Body of pancreas (tissue), 4 donors: ENCODE measurements at regions not wholly inside any gene's neighbourhood (a gene's known extent, or its start where the extent isn't known, plus 50 kb on each side); places are given as distances from the start of the nearest gene placed in this dataset.

Experiments used
- ATAC-seq: fragments of 150-250 bp; one replicate; pipeline ENCODE4 v1.9.1; 2016
- DNase-seq, 4 donors: peaks; one replicate each; pipeline ENCODE4 v3.0.0-alpha.2; 2019
- H3K27ac ChIP-seq, 4 donors: fragments of 200-600 bp; sonication (generic); 1 replicate in 3 of 4; 2 replicates in 1 of 4; pipeline versions ENCODE4 v1.5.1 to v1.6.1; 2016 to 2019; ENCODE audit warnings: mild to moderate bottlenecking in 1 of 4, mixed read lengths in 1 of 4, moderate library complexity in 1 of 4
- H3K27me3 ChIP-seq, 2 donors: fragments of 200-600 bp; sonication (generic); one replicate each; pipeline ENCODE4 v1.6.0; 2016; ENCODE audit warnings: mild to moderate bottlenecking in 1 of 2
- H3K36me3 ChIP-seq, 2 donors: fragments of 200-600 bp; sonication (generic); replicated peaks in 1 of 2; 2 replicates each; pipeline ENCODE4 v1.5.1; 2016; ENCODE audit warnings: low read depth in 2 of 2; ENCODE audit not compliant: insufficient read depth in 1 of 2
- H3K4me1 ChIP-seq: fragments of 200-600 bp; sonication (generic); one replicate; pipeline ENCODE4 v1.6.0; 2016
- H3K4me3 ChIP-seq, 2 donors: fragments of 200-600 bp; sonication (generic); 1 replicate in 1 of 2; 2 replicates in 1 of 2; pipeline ENCODE4 v1.5.1; 2016 to 2019
- H3K9me3 ChIP-seq, 3 donors: fragments of 200-600 bp; sonication (generic); 1 replicate in 2 of 3; 2 replicates in 1 of 3; pipeline ENCODE4 v1.5.1; 2016
- POLR2A ChIP-seq, 3 donors: fragments of 450-650 bp; IDR thresholded peaks; one replicate each; pipeline ENCODE4 v1.6.1; 2016; ENCODE audit warnings: antibody characterized with exemption in 3 of 3, mild to moderate bottlenecking in 2 of 3
- WGBS, 2 donors: methylation state at CpG; one replicate each; pipeline ENCODE4 v1.1.5; 2017; 5-methylcytosine and 5-hydroxymethylcytosine counted together
- intact Hi-C: fragments of 100-400 bp; cut with DNase I; formaldehyde crosslinking; loops from one replicate; pipeline ENCODE4 v1.15.1; 2023
- TF ChIP-seq, protein P1 (sequence below), 7 experiments: fragments of 450-650 bp in 4 of 7; fragments of 200-600 bp in 3 of 7; sonication (generic) in 3 of 7; IDR thresholded peaks; one replicate each; pipeline ENCODE4 v1.5.1; 2016 to 2019; ENCODE audit warnings: antibody characterized with exemption in 7 of 7

DNA sequence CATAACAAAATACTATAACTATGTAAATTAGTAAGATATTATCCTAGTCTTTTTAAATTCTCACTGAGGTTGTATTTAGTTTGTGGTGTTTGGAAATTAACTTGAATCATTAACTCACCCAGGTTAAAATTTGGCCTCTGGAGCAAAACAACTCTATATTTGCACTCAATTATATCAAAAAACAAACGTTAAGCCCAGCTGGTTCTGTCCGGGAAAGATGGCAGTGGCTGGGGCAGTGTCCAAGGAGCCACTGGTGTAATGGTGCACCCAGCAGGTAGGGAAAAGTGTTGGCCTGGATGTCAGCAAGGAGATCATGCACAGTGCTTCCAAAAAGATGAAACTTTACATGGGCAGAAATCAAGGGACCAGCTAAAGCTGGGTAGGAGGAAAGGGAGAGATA, 285.3 kb upstream of the CITED2 start:
- ATAC-seq (peak; percentile 77), DNase-seq (peak; percentile 34 to 59 (median 46))
- Histone ChIP-seq H3K4me1 (peaks cover 27% of the 10 kb centered on the region), H3K27ac (no peak overlapping the region), H3K36me3 (no peaks in the 10 kb centered on the region), H3K27me3 (no peaks in the 10 kb centered on the region), H3K4me3 (no peak overlapping the region), H3K9me3 (no peaks in the 10 kb centered on the region)
- WGBS, 2 donors = 13 to 28% methylated on average over 2 of the region's 2 CpGs
- intact Hi-C loops = no loop called here
- TF ChIP-seq, protein P1, sequence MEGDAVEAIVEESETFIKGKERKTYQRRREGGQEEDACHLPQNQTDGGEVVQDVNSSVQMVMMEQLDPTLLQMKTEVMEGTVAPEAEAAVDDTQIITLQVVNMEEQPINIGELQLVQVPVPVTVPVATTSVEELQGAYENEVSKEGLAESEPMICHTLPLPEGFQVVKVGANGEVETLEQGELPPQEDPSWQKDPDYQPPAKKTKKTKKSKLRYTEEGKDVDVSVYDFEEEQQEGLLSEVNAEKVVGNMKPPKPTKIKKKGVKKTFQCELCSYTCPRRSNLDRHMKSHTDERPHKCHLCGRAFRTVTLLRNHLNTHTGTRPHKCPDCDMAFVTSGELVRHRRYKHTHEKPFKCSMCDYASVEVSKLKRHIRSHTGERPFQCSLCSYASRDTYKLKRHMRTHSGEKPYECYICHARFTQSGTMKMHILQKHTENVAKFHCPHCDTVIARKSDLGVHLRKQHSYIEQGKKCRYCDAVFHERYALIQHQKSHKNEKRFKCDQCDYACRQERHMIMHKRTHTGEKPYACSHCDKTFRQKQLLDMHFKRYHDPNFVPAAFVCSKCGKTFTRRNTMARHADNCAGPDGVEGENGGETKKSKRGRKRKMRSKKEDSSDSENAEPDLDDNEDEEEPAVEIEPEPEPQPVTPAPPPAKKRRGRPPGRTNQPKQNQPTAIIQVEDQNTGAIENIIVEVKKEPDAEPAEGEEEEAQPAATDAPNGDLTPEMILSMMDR (IDR thresholded peaks at IDR 0.05) = peak in 3 of 7 experiments; percentile 36 to 41 (median 38)
- TF ChIP-seq POLR2A (IDR thresholded peaks at IDR 0.05) = no peak

DNA sequence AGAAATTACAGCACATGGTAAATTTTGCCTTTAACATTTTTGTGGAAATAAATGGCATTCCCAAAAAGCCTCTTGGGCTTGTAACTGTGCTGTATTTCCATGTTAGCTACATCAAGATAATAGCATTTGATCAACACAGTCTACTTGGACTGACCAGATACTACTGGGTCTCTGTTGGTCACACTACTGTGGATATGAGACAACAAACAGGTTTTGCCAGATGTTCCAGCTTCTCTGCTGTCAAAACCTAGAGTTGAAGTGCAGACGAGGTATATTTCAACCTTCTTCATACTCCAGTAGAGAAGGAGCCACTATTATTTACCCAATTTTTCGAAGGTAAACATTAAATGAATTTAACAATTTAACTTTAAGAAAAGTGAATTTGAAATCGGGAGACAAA, 284.7 kb upstream of the CITED2 start:
- intact Hi-C loops = no loop called here
- Histone ChIP-seq H3K36me3 (no peaks in the 10 kb centered on the region), H3K4me3 (no peak overlapping the region), H3K9me3 (no peaks in the 10 kb centered on the region), H3K27me3 (no peaks in the 10 kb centered on the region), H3K4me1 (peaks cover 27% of the 10 kb centered on the region), H3K27ac (no peak overlapping the region)
- ATAC-seq (no peak), DNase-seq (no peak)
- WGBS, 2 donors = 32 to 44% methylated on average over 3 of the region's 3 CpGs
- TF ChIP-seq, protein P1 (IDR thresholded peaks at IDR 0.05) = no peak
- TF ChIP-seq POLR2A (IDR thresholded peaks at IDR 0.05) = no peak

DNA sequence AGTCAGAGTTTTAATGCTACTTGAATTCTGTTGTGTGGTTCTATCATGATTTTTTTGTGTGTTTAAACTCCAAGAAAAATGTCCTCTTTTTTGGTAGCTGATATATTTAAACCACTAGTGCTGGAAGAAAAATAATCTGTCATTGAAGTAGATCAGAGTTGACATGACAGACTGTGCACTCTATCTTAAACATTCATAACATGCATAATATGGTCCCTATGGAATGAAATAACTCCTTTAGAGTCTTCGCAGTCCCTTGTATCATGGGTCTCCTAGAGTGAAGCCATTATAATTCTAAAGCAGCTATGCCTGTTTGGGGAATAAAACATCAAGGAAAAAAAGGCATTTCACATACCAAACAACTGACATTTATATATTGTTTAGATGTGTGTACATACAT, 282.7 kb upstream of the CITED2 start:
- H3K27ac ChIP-seq = no peak overlapping the region
- no peak overlapping the region for H3K4me3 ChIP-seq
- 88 to 96% methylated on average over 1 of the region's 1 CpG for WGBS, 2 donors
- ATAC-seq = no peak
- no peak for DNase-seq
- TF ChIP-seq, protein P1 (IDR thresholded peaks at IDR 0.05) = no peak
- no peak for TF ChIP-seq POLR2A (IDR thresholded peaks at IDR 0.05)
- no peaks in the 10 kb centered on the region for H3K9me3 ChIP-seq
- peaks cover 27% of the 10 kb centered on the region for H3K4me1 ChIP-seq
- intact Hi-C loops = no loop called here
- no peaks in the 10 kb centered on the region for H3K36me3 ChIP-seq
- no peaks in the 10 kb centered on the region for H3K27me3 ChIP-seq

DNA sequence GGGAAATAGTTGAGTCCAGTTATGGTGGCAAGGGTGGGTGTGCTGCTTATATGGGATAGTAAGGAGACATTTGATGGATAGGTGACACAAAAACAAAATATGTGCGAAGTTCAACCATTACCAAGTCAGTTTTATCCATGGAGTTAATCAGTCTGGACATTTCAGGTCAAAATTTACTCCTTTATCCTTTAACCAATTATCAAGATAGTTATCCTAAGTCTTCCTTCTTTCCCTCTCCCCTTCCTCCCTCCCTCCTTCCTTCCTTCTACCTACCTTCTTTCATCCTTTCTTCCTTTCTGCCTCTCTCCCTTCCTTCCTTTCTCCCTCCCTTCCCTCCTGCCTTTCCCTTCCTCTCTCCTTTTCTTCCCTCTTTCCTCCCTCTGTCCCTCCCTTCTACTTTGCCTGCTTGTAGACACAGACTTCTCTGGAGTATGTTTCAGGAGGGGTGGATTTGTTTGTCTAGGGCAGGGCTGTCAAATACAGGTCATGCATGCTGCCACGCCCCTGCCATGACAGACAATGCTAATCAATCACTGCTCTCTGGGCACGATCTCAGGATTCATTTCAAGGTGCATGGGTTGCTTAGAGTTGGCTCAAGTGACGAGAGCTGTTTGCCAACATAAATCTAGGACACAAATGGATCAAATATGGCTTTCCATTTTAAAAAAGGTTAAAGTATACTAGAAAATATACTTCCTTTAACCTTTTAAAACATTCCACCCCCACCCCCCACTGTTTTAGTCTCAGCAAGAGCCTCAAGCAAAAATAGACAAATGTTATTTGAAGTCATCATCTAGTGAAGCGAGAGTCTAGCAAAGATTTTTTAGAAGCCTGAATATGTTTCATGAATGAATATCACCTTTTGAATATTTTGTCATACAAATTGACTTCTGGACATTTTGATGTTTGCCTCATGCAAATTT, 281.6 kb upstream of the CITED2 start:
- intact Hi-C loops = no loop called here
- peak; percentile 19 to 37 (median 28) for DNase-seq
- no peaks in the 10 kb centered on the region for H3K9me3 ChIP-seq
- no peaks in the 10 kb centered on the region for H3K27me3 ChIP-seq
- H3K36me3 ChIP-seq = no peaks in the 10 kb centered on the region
- peaks cover 27% of the 10 kb centered on the region for H3K4me1 ChIP-seq
- peak; percentile 45 for ATAC-seq
- 41 to 50% methylated on average over 5 of the region's 5 CpGs for WGBS, 2 donors
- no peak overlapping the region for H3K27ac ChIP-seq
- H3K4me3 ChIP-seq = no peak overlapping the region
- TF ChIP-seq POLR2A (IDR thresholded peaks at IDR 0.05) = no peak
- TF ChIP-seq, protein P1 (IDR thresholded peaks at IDR 0.05) = peak in 1 of 7 experiments; percentile 4
